Hepatocyte (in vitro differentiated cells): ENCODE measurements at regions not wholly inside any gene's neighbourhood (a gene's known extent, or its start where the extent isn't known, plus 50 kb on each side); places are given as distances from the start of the nearest gene placed in this dataset.

ENCODE experiments used
- CTCF ChIP-seq: fragments of 200-600 bp; sonication (generic); IDR thresholded peaks from 2 replicates; pipeline ENCODE4 v1.5.1; 2016; ENCODE audit warnings: antibody characterized with exemption, mild to moderate bottlenecking; ENCODE audit not compliant: poor library complexity
- EZH2 ChIP-seq: fragments of 200-600 bp; sonication (generic); IDR thresholded peaks from 2 replicates; pipeline ENCODE4 v1.6.1; 2016; ENCODE audit warnings: antibody characterized with exemption, mild to moderate bottlenecking, borderline replicate concordance

- TF ChIP-seq CTCF (no peak), EZH2 (no peak)
Measured at GRCh38 chr3:187570776-187571175, 99.4 kb downstream of the SST start.
